Spleen (tissue), 11 donors: ENCODE measurements at regions not wholly inside any gene's neighbourhood (a gene's known extent, or its start where the extent isn't known, plus 50 kb on each side); places are given as distances from the start of the nearest gene placed in this dataset.
A peak's percentile ranks its signal among the peaks of the same experiment; 100 is the strongest.

ENCODE experiments used
- DNase-seq: peaks from one replicate; pipeline ENCODE4 v3.0.0-alpha.2; 2020
- H3K27ac ChIP-seq, 8 donors: fragments of 200-600 bp; sonication (generic) in 7 of 8; 1 replicate in 4 of 8; 2 replicates in 4 of 8; pipeline versions ENCODE4 v1.5.0 to v1.8.0; 2016 to 2021; ENCODE audit warnings: inconsistent platforms in 4 of 8, mild to moderate bottlenecking in 4 of 8, moderate library complexity in 1 of 8
- H3K27me3 ChIP-seq, 7 donors: fragments of 200-600 bp; sonication (generic) in 6 of 7; replicated peaks in 1 of 7; 1 replicate in 4 of 7; 2 replicates in 3 of 7; pipeline versions ENCODE4 v1.5.0 to v1.8.0; 2016 to 2021; ENCODE audit warnings: inconsistent platforms in 3 of 7, mild to moderate bottlenecking in 1 of 7
- H3K36me3 ChIP-seq, 6 donors: fragments of 200-600 bp; sonication (generic) in 5 of 6; 1 replicate in 4 of 6; 2 replicates in 2 of 6; pipeline versions ENCODE4 v1.5.0 to v1.8.0; 2016 to 2021; ENCODE audit warnings: inconsistent platforms in 2 of 6
- H3K4me1 ChIP-seq, 6 donors: fragments of 200-600 bp; sonication (generic) in 5 of 6; 1 replicate in 3 of 6; 2 replicates in 3 of 6; pipeline versions ENCODE4 v1.5.0 to v1.8.0; 2016 to 2021; ENCODE audit warnings: inconsistent platforms in 3 of 6
- H3K4me3 ChIP-seq, 8 donors: fragments of 200-600 bp; sonication (generic) in 7 of 8; 1 replicate in 4 of 8; 2 replicates in 4 of 8; pipeline versions ENCODE4 v1.5.0 to v1.8.0; 2016 to 2021; ENCODE audit warnings: inconsistent platforms in 4 of 8, mild to moderate bottlenecking in 4 of 8, moderate library complexity in 2 of 8
- H3K9me3 ChIP-seq, 8 donors: fragments of 200-600 bp; sonication (generic) in 7 of 8; 1 replicate in 4 of 8; 2 replicates in 4 of 8; pipeline versions ENCODE4 v1.5.0 to v1.8.0; 2016 to 2021; ENCODE audit warnings: inconsistent platforms in 4 of 8
- CTCF ChIP-seq, 11 experiments: fragments of 200-600 bp in 7 of 11; fragments of 450-650 bp in 4 of 11; sonication (generic) in 4 of 11; IDR thresholded peaks in 8 of 11; conservative IDR thresholded peaks in 3 of 11; 1 replicate in 7 of 11; 2 replicates in 4 of 11; pipeline versions ENCODE4 v1.4.0 to v1.8.0; 2016 to 2021; ENCODE audit warnings: antibody characterized with exemption in 11 of 11, inconsistent platforms in 4 of 11, mild to moderate bottlenecking in 1 of 11
- POLR2A ChIP-seq, 3 donors: fragments of 450-650 bp; IDR thresholded peaks; one replicate each; pipeline ENCODE4 v1.5.1; 2017; ENCODE audit warnings: antibody characterized with exemption in 3 of 3, mild to moderate bottlenecking in 1 of 3
- POLR2AphosphoS5 ChIP-seq, 3 donors: sonication (generic); formaldehyde crosslinking; IDR thresholded peaks; one replicate each; pipeline ENCODE4 v1.5.1; 2017; ENCODE audit warnings: antibody characterized with exemption in 3 of 3
- whole genome bisulfite sequencing, 5 donors: extraction: QIAGEN DNeasy Blood & Tissue Kit in 3 of 5; methylation state at CpG; one replicate each; pipeline versions ENCODE4 v1.1.5 to v1.1.7; 2013 to 2018; 5-methylcytosine and 5-hydroxymethylcytosine counted together
- intact Hi-C: fragments of 100-400 bp; cut with DNase I; formaldehyde crosslinking; loops from one replicate; pipeline ENCODE4 v1.15.0; 2023; ENCODE audit warnings: low total_unique reads
- donor health status: healthy with polysubstance abuse.
- donor health status: DM: no; HTN: no; CAD: no; lungs with moderate emphysema.
- donor health status: DM: no; HTN: no; CAD: no.
- donor health status: Bipolar disorder and iron deficiency.
- donor health status: healthy.
- donor health status: DM: no; HTN: no; CAD: no.
- donor health status: DM: yes; HTN: yes; CAD: no.

- peaks cover 0 to 4% (median 0%) of the 10 kb centered on the region in 7 donors for H3K27me3 ChIP-seq
- H3K4me3 ChIP-seq, result no peak overlapping the region
- no peak for TF ChIP-seq CTCF (IDR thresholded peaks at IDR 0.05 in 8 of 11, conservative IDR thresholded peaks at IDR 0.05 in 3 of 11)
- DNase-seq, result no peak
- intact Hi-C loops, result no loop called here
- WGBS, 5 donors, result 68 to 83% (median 76%) methylated on average over 12 of the region's 12 CpGs
- H3K4me1 ChIP-seq, result peaks cover 0 to 14% (median 3%) of the 10 kb centered on the region in 6 donors
- peak overlapping the region in 7 of 8 donors; percentile 51 to 67 (median 64) for H3K27ac ChIP-seq
- H3K36me3 ChIP-seq, result no peaks in the 10 kb centered on the region
- no peaks in the 10 kb centered on the region for H3K9me3 ChIP-seq
Observed at GRCh38 chr3:40780925-40781406, 256.2 kb downstream of the ZNF621 start.

- H3K4me1 ChIP-seq, result peaks cover 0 to 14% (median 3%) of the 10 kb centered on the region in 6 donors
- peaks cover 0 to 9% (median 0%) of the 10 kb centered on the region in 7 donors for H3K27me3 ChIP-seq
- H3K4me3 ChIP-seq, result no peak overlapping the region
- WGBS, 5 donors, result 83 to 94% (median 87%) methylated on average over 3 of the region's 3 CpGs
- intact Hi-C loops, result no loop called here
- no peaks in the 10 kb centered on the region for H3K36me3 ChIP-seq
- DNase-seq, result no peak
- TF ChIP-seq CTCF (IDR thresholded peaks at IDR 0.05 in 8 of 11, conservative IDR thresholded peaks at IDR 0.05 in 3 of 11), result no peak
- no peak overlapping the region for H3K27ac ChIP-seq
- H3K9me3 ChIP-seq, result peaks cover 0 to 8% (median 0%) of the 10 kb centered on the region in 8 donors
Observed at GRCh38 chr3:40782111-40782721, 257.5 kb downstream of the ZNF621 start.

- Histone ChIP-seq H3K4me3 (no peak overlapping the region), H3K27ac (no peak overlapping the region), H3K4me1 (no peaks in the 10 kb centered on the region), H3K36me3 (no peaks in the 10 kb centered on the region), H3K27me3 (peaks cover 0 to 7% (median 0%) of the 10 kb centered on the region in 7 donors), H3K9me3 (peaks cover 0 to 18% (median 0%) of the 10 kb centered on the region in 8 donors)
- TF ChIP-seq POLR2AphosphoS5 (IDR thresholded peaks at IDR 0.05) (no peak), POLR2A (IDR thresholded peaks at IDR 0.05) (no peak), CTCF (IDR thresholded peaks at IDR 0.05 in 8 of 11, conservative IDR thresholded peaks at IDR 0.05 in 3 of 11) (no peak)
- DNase-seq, result no peak
- WGBS, 5 donors, result 89 to 95% (median 94%) methylated on average over 2 of the region's 2 CpGs
- intact Hi-C loops, result no loop called here
Observed at GRCh38 chr3:40790746-40791145, 266.0 kb downstream of the ZNF621 start.

GRCh38 chr3:40793730-40794129 lies 269.0 kb downstream of the ZNF621 start:
- no peak overlapping the region for H3K27ac ChIP-seq
- 36 to 50% (median 36%) methylated on average over 4 of the region's 4 CpGs for WGBS, 5 donors
- H3K4me1 ChIP-seq, result no peaks in the 10 kb centered on the region
- H3K9me3 ChIP-seq, result no peaks in the 10 kb centered on the region
- intact Hi-C loops, result no loop called here
- no peaks in the 10 kb centered on the region for H3K27me3 ChIP-seq
- H3K4me3 ChIP-seq, result no peak overlapping the region
- DNase-seq, result no peak
- no peak for TF ChIP-seq CTCF (IDR thresholded peaks at IDR 0.05 in 8 of 11, conservative IDR thresholded peaks at IDR 0.05 in 3 of 11)
- no peak for TF ChIP-seq POLR2A (IDR thresholded peaks at IDR 0.05)
- TF ChIP-seq POLR2AphosphoS5 (IDR thresholded peaks at IDR 0.05), result no peak
- H3K36me3 ChIP-seq, result no peaks in the 10 kb centered on the region
